Fibroblast of skin of right quadriceps (primary cell): ENCODE measurements at regions not wholly inside any gene's neighbourhood (a gene's known extent, or its start where the extent isn't known, plus 50 kb on each side); places are given as distances from the start of the nearest gene placed in this dataset.

Experiments used
- DNase-seq: peaks from one replicate; pipeline ENCODE4 v3.0.0-alpha.2; 2013

GRCh38 chr2:19711470-19712372 is 190.1 kb downstream of the TTC32 start:
- DNase-seq = peak; percentile 97

GRCh38 chr2:19710230-19710629 is 191.6 kb downstream of the TTC32 start:
- DNase-seq = no peak

GRCh38 chr2:19709553-19709952 is 192.2 kb downstream of the TTC32 start:
- DNase-seq = no peak

- DNase-seq = no peak
Measured at GRCh38 chr2:19708776-19709175, 193.0 kb downstream of the TTC32 start.

- no peak for DNase-seq
Measured at GRCh38 chr2:19706332-19706731, 195.5 kb downstream of the TTC32 start.

GRCh38 chr2:19702267-19702666 is 199.5 kb downstream of the TTC32 start:
- no peak for DNase-seq

GRCh38 chr2:19700861-19701585 is 200.8 kb downstream of the TTC32 start:
- no peak for DNase-seq

GRCh38 chr2:19697131-19697530 is 204.7 kb downstream of the TTC32 start:
- no peak for DNase-seq

GRCh38 chr2:19695706-19696105 is 206.1 kb downstream of the TTC32 start:
- no peak for DNase-seq

- DNase-seq = no peak
Measured at GRCh38 chr2:19691892-19692291, 209.9 kb downstream of the TTC32 start.

GRCh38 chr2:19690429-19690828 is 211.4 kb downstream of the TTC32 start:
- DNase-seq = no peak

GRCh38 chr2:19689646-19690168 is 212.1 kb downstream of the TTC32 start:
- DNase-seq = no peak

- DNase-seq = no peak
Measured at GRCh38 chr2:19688059-19688458, 213.7 kb downstream of the TTC32 start.

- no peak for DNase-seq
Measured at GRCh38 chr2:19687017-19687659, 214.6 kb downstream of the TTC32 start.

- no peak for DNase-seq
Measured at GRCh38 chr2:19686439-19686838, 215.3 kb downstream of the TTC32 start.

- DNase-seq = no peak
Measured at GRCh38 chr2:19685731-19686130, 216.1 kb downstream of the TTC32 start.

GRCh38 chr2:19684516-19684915 is 217.3 kb downstream of the TTC32 start:
- no peak for DNase-seq

- no peak for DNase-seq
Measured at GRCh38 chr2:19683556-19683955, 218.2 kb downstream of the TTC32 start.

GRCh38 chr2:19682493-19682892 is 219.3 kb downstream of the TTC32 start:
- DNase-seq = no peak

GRCh38 chr2:19677825-19678518 is 223.8 kb downstream of the TTC32 start:
- no peak for DNase-seq

- DNase-seq = no peak
Measured at GRCh38 chr2:19677215-19677777, 224.5 kb downstream of the TTC32 start.

- no peak for DNase-seq
Measured at GRCh38 chr2:19676770-19677169, 225.0 kb downstream of the TTC32 start.
